AG09309 (cell line): ENCODE measurements at regions not wholly inside any gene's neighbourhood (a gene's known extent, or its start where the extent isn't known, plus 50 kb on each side); places are given as distances from the start of the nearest gene placed in this dataset.
A peak's percentile ranks its signal among the peaks of the same experiment; 100 is the strongest.

Experiments used
- DNase-seq: peaks from one replicate; pipeline ENCODE4 v3.0.0-alpha.2; 2010; ENCODE audit warnings: low read depth
- H3K4me3 ChIP-seq: 2 replicates; pipeline ENCODE4 v1.5.1; 2011; ENCODE audit warnings: mild to moderate bottlenecking, low read depth, low read length, moderate library complexity; ENCODE audit not compliant: control insufficient read depth
- TF ChIP-seq, protein P1 (sequence below): IDR thresholded peaks from 2 replicates; pipeline ENCODE4 v1.5.1; 2011; ENCODE audit warnings: mild to moderate bottlenecking, low read depth, low read length, inconsistent platforms; ENCODE audit not compliant: insufficient read depth, control insufficient read depth; ENCODE audit errors: missing control alignments

DNA sequence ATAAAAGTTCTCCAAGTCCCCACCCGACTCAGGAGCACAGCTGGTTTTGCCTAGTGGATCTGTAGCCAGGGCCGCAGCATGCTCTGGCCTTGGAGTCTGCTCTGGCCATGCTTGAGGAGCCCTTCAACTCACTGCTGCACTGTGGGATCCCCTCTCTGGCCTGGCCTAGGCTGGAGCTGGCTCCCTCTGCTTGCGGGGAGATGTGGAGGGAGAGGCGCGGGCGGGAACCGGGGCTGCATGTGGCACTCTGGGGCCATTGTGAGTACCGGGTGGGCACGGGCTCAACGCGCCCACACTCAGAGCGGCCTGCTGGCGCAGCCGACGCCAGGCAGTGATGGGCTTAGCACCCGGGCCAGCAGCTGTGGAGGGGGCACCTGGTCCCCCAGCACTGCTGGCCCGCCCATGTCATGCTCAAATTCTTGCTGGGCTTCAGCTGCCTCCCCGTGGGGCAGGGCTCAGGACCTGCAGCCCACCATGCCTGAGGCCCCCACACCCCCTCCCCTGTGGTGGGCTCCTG lies 57.0 kb upstream of the ATP12A start:
- TF ChIP-seq, protein P1, sequence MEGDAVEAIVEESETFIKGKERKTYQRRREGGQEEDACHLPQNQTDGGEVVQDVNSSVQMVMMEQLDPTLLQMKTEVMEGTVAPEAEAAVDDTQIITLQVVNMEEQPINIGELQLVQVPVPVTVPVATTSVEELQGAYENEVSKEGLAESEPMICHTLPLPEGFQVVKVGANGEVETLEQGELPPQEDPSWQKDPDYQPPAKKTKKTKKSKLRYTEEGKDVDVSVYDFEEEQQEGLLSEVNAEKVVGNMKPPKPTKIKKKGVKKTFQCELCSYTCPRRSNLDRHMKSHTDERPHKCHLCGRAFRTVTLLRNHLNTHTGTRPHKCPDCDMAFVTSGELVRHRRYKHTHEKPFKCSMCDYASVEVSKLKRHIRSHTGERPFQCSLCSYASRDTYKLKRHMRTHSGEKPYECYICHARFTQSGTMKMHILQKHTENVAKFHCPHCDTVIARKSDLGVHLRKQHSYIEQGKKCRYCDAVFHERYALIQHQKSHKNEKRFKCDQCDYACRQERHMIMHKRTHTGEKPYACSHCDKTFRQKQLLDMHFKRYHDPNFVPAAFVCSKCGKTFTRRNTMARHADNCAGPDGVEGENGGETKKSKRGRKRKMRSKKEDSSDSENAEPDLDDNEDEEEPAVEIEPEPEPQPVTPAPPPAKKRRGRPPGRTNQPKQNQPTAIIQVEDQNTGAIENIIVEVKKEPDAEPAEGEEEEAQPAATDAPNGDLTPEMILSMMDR = no peak
- DNase-seq = no peak
- no peak overlapping the region for H3K4me3 ChIP-seq

DNA sequence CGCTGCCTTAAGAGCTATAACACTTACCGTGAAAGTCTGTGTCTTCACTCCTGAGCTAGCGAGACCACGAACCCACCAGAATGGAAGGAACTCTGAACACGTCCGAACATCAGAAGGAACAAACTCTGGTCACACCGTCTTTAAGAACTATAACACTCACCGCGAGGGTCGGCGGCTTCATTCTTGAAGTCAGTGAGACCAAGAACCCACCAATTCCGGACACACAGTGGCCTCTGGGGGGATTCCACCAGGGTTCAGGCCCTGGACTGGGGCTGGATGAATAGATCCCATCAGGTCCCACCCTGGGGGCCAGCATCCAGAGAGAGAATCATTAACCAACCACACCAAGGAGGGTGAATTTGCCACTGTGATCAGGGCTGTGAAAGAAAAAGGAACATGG lies 55.8 kb upstream of the ATP12A start:
- no peak for DNase-seq
- H3K4me3 ChIP-seq = no peak overlapping the region
- TF ChIP-seq, protein P1 = no peak

DNA sequence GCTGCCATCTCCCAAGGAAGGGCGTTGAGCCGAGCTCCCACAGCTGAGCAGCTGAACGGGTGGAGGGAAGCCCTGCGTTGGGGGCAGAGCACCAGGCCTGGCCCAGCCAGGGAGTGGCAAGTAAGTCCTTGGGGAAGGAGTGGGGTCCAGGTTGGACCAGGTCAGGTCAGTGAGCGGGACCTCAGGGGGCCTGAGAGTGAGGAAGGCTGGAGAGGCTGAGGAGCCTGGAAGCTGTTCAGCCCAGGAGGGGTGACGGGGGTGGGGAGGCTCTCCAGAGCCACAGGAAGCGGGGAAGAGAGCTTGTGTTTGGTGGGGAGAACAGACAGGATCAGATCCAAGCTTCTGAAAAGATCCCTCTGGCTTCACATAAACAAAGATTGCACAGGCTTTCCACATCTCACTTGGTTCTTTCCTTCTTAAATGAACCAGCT lies 55.4 kb upstream of the ATP12A start:
- TF ChIP-seq, protein P1 = no peak
- no peak overlapping the region for H3K4me3 ChIP-seq
- DNase-seq = no peak

DNA sequence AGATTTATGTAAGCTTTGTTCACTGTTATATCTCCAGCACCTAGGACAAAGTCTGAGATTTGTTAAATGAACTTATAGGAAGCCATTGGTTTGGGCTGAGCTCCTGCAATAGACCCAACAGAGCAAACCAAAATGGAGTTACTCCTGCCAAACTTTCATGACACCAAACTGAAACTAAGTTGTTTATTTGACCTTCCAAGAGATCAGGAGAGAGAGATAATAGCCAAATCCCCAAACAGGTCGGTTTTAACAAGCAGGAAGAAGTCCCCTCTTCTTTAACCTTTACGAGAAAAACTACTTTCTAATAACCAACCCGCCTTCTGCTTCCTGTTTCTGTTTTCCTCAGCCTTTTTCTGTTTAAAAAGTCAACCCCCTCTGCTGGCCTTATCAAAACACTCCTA lies 54.9 kb upstream of the ATP12A start:
- DNase-seq = no peak
- H3K4me3 ChIP-seq = no peak overlapping the region
- TF ChIP-seq, protein P1 = no peak

DNA sequence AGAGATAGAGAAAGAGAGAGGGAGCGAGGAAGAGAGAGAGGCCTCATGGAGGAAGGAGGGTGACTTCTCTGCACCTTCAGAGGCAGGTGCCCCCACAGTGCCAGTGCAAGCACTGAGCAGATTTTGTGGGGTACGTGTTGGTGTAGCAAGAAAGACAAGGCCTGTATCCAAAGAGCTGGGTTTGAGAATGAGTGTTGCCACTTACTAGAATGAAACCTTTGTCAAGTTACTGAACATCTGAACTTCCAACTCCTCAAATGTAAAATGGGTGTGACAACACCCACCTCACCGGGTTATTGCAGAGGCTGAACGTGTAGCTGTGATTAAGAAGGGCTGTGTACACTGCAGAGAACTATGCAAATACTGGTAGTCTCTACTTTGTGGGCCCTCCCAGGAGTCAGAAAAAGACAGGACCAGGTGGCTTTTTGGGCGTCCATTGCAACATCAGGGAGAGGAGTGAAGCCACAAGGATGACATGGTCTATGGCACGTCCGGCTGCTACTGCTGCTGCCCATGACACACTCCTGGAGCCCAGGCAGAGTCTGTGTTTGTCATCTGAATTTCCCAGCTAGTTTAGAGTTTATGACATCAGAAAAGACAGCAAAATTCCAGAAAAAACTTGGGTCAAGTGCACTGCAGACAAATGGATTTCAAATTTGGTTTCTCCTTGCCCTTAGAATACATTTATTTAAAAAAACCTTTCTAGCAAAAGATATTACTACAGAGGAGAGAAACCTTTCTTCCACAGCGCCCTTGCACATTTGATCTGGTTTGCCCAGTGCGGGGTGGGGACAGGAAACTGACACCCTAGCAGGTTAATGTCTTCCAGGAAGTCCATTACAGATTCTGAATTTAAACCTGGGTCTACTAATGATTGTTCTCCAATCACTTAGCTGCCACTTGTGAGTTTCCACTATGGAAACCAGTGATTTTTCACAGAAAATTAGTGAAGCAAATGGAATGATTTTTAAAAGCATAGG lies 54.0 kb upstream of the ATP12A start:
- DNase-seq = no peak
- no peak overlapping the region for H3K4me3 ChIP-seq
- TF ChIP-seq, protein P1 = no peak

DNA sequence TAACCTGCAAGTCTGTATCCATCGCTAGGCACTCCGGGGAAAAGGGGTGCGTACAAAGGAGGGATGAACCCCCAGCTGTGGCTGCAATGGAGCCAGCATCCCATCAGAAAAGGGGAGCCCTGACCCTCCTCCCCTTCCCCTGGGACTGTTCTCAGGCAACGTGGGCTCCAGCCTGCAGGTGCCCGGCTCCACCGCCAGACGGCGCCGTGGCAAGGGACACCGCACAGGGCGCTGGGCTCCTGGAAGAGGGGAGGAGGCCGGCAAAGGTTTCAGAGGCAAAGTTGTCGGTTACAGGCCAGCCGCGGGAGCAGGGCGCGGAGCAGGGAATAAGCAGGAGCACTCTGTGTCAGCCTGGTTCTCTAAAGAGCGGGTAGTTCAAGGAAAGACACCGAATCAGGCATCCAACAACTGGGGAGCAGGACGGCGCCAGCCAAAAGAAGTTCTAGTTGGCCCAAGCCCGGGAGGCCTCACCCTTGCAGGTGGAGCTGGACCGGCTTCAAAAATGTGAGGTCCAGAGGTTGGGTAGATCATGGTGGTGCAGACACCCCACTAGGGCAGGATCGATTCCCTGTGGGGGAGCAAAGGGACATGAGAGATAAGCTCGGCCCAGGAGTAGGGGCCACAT lies 53.0 kb upstream of the ATP12A start:
- TF ChIP-seq, protein P1 = peak; percentile 91
- no peak for DNase-seq
- no peak overlapping the region for H3K4me3 ChIP-seq
